Esophagus (tissue), 2 donors: ENCODE measurements at regions not wholly inside any gene's neighbourhood (a gene's known extent, or its start where the extent isn't known, plus 50 kb on each side); places are given as distances from the start of the nearest gene placed in this dataset.

Experiments used
- H3K27ac ChIP-seq, 2 donors: one replicate each; pipeline ENCODE4 v1.5.1; 2013; ENCODE audit warnings: low read depth in 2 of 2, mild to moderate bottlenecking in 2 of 2, inconsistent platforms in 1 of 2, low read length in 1 of 2, moderate library complexity in 1 of 2
- H3K27me3 ChIP-seq, 2 donors: one replicate each; pipeline ENCODE4 v1.6.1; 2013; ENCODE audit warnings: low read length in 2 of 2, control low read depth in 1 of 2, mild to moderate bottlenecking in 1 of 2; ENCODE audit not compliant: insufficient read depth in 2 of 2, control insufficient read depth in 1 of 2
- H3K36me3 ChIP-seq, 2 donors: one replicate each; pipeline ENCODE4 v1.6.1; 2013; ENCODE audit warnings: low read length in 1 of 2; ENCODE audit not compliant: control insufficient read depth in 2 of 2, insufficient read depth in 2 of 2
- H3K4me1 ChIP-seq, 2 donors: one replicate each; pipeline ENCODE4 v1.6.1; 2013; ENCODE audit warnings: low read length in 1 of 2; ENCODE audit not compliant: control insufficient read depth in 2 of 2, insufficient read depth in 2 of 2
- H3K4me3 ChIP-seq, 2 donors: one replicate each; pipeline ENCODE4 v1.5.1; 2013; ENCODE audit warnings: low read length in 2 of 2, mild to moderate bottlenecking in 2 of 2, low read depth in 1 of 2, moderate library complexity in 1 of 2
- H3K9me3 ChIP-seq, 2 donors: one replicate each; pipeline ENCODE4 v1.6.1; 2013; ENCODE audit warnings: mild to moderate bottlenecking in 2 of 2, low read depth in 1 of 2, low read length in 1 of 2, moderate library complexity in 1 of 2; ENCODE audit not compliant: control insufficient read depth in 2 of 2, insufficient read depth in 1 of 2
- WGBS, 2 donors: extraction: QIAGEN DNeasy Blood & Tissue Kit; methylation state at CpG; one replicate each; pipeline ENCODE4 v1.1.7; 2013; 5-methylcytosine and 5-hydroxymethylcytosine counted together
- donor health status: healthy with polysubstance abuse.
- donor health status: Bipolar disorder and iron deficiency.

GRCh38 chr6:18584372-18584771 is 197.2 kb downstream of the RNF144B start:
- Histone ChIP-seq H3K27ac (no peak overlapping the region), H3K4me3 (no peak overlapping the region), H3K36me3 (no peaks in the 10 kb centered on the region), H3K9me3 (no peaks in the 10 kb centered on the region), H3K27me3 (no peaks in the 10 kb centered on the region), H3K4me1 (no peaks in the 10 kb centered on the region)
- 81 to 85% methylated on average over 4 of the region's 4 CpGs for WGBS, 2 donors

DNA sequence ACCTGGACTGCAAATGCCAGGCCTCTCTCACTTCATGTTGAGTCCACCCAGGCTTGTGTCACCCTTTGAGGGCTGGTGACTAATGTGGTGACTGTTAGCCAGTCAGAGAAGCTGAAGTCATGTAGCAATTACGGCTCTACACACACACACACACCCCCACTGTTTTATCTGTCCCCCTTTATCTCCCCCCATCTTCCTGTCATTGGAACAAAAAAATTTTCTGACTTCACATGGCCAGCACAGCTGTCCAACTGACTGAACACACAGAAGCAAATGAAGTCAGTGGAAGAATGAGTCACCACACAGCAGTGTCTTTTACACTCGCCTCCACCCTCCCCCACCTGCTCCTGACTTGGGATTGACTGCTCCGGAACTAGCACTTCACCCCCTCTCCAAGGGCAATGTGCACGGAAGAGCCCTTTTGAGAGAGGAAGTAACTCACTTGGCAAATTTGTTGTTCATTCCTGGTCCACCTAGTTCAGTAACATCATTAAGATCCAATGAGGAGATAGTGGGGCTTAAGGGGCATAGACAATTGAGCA is 198.0 kb downstream of the RNF144B start:
- no peaks in the 10 kb centered on the region for H3K4me1 ChIP-seq
- H3K4me3 ChIP-seq: no peak overlapping the region
- 40 to 52% methylated on average over 4 of the region's 4 CpGs for WGBS, 2 donors
- H3K27ac ChIP-seq: no peak overlapping the region
- H3K36me3 ChIP-seq: no peaks in the 10 kb centered on the region
- H3K9me3 ChIP-seq: no peaks in the 10 kb centered on the region
- no peaks in the 10 kb centered on the region for H3K27me3 ChIP-seq

- no peak overlapping the region for H3K4me3 ChIP-seq
- no peaks in the 10 kb centered on the region for H3K9me3 ChIP-seq
- H3K27ac ChIP-seq: no peak overlapping the region
- H3K27me3 ChIP-seq: no peaks in the 10 kb centered on the region
- no peaks in the 10 kb centered on the region for H3K36me3 ChIP-seq
- 89 to 95% methylated on average over 8 of the region's 8 CpGs for WGBS, 2 donors
- H3K4me1 ChIP-seq: no peaks in the 10 kb centered on the region
Observed at GRCh38 chr6:18586133-18586532, 199.0 kb downstream of the RNF144B start.

DNA sequence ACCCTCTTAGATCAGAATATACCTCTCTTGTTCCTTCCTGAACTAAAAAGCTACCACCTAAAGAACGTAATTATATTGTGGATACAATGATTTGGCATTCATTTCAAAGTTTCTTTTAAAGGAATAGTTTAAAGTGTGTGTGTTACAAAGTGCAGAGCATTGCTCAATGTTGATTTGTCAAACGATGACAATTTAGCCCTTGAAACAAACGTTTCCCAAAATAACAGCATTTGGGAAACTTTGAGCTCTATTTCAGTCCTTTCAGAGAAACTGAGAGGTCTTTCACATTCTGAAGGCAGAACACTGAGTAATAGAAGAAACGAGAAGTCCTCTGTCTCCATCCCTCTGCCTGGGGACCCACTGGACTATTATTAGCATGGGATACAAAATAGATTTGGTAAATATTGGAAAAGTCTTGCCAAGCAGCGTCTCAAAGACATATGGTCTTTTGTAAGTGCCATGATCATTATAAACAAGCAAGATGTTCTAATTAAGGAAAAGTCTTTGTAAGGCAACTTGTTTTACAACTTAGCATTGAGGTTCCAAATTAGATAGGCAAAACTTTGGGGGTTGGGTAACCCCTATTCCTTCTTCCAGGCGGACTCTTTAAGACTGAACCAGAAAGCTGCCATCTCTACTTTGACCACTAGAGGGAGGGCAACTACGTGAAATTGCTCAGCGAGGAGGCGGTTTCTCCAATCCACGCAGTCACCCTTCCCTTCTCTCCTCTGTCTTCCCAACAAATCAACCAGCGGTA is 208.8 kb downstream of the RNF144B start:
- no peak overlapping the region for H3K4me3 ChIP-seq
- H3K27ac ChIP-seq: no peak overlapping the region
- no peaks in the 10 kb centered on the region for H3K27me3 ChIP-seq
- WGBS, 2 donors: 22 to 23% methylated on average over 11 of the region's 11 CpGs
- H3K4me1 ChIP-seq: no peaks in the 10 kb centered on the region
- no peaks in the 10 kb centered on the region for H3K36me3 ChIP-seq
- no peaks in the 10 kb centered on the region for H3K9me3 ChIP-seq

DNA sequence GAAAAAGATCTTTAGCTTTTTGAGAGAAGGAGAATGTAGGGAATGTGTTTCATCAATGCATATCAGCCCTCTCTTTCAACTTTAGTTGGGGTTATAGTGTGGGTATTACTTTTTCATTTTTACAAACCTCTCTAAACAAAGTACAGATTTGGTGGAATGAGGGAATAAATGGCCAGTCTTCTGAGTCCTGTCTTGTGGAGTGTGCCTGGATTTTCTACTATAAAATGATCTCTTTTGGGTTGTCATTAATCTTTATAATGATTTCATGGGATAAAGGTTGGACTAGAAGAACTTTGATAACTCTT is 209.3 kb downstream of the RNF144B start:
- Histone ChIP-seq H3K27me3 (no peaks in the 10 kb centered on the region), H3K4me3 (no peak overlapping the region), H3K27ac (no peak overlapping the region), H3K4me1 (no peaks in the 10 kb centered on the region), H3K9me3 (no peaks in the 10 kb centered on the region), H3K36me3 (no peaks in the 10 kb centered on the region)

GRCh38 chr6:18598551-18599264 is 211.6 kb downstream of the RNF144B start:
- no peaks in the 10 kb centered on the region for H3K27me3 ChIP-seq
- H3K27ac ChIP-seq: no peak overlapping the region
- no peak overlapping the region for H3K4me3 ChIP-seq
- H3K36me3 ChIP-seq: no peaks in the 10 kb centered on the region
- H3K9me3 ChIP-seq: no peaks in the 10 kb centered on the region
- WGBS, 2 donors: 52 to 62% methylated on average over 4 of the region's 4 CpGs
- H3K4me1 ChIP-seq: no peaks in the 10 kb centered on the region

GRCh38 chr6:18600255-18600654 is 213.1 kb downstream of the RNF144B start:
- Histone ChIP-seq H3K4me1 (no peaks in the 10 kb centered on the region), H3K36me3 (no peaks in the 10 kb centered on the region), H3K27ac (no peak overlapping the region), H3K9me3 (no peaks in the 10 kb centered on the region), H3K4me3 (no peak overlapping the region), H3K27me3 (no peaks in the 10 kb centered on the region)
- 51 to 71% methylated on average over 2 of the region's 2 CpGs for WGBS, 2 donors

DNA sequence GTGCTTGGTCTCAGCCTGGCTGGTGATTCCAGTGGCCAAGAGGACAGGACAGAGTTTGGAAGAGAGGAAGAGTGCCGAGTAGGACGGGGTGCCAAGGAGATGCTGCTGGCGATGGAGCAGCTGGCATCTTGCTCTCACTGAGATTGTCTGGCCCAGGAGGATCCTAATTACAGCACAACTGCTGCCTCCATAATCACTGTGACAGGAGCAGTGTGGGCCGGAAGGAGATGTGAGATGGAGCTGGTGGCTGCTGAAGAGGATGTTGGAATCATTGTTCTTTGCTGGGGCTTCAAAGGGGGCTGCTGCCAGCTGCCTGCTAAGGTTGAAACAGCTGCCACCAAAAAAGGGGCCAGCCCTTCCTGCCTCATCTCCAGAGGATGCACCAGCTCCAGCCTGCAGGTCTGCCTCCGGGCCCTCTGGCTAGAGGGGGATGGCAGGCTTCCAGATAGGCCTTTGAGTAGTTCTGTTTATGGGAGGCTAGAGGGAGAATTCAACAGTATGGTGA is 214.4 kb downstream of the RNF144B start:
- H3K4me3 ChIP-seq: no peak overlapping the region
- no peaks in the 10 kb centered on the region for H3K9me3 ChIP-seq
- H3K27ac ChIP-seq: no peak overlapping the region
- H3K27me3 ChIP-seq: no peaks in the 10 kb centered on the region
- H3K36me3 ChIP-seq: no peaks in the 10 kb centered on the region
- no peaks in the 10 kb centered on the region for H3K4me1 ChIP-seq
- 80 to 81% methylated on average over 5 of the region's 5 CpGs for WGBS, 2 donors

- no peaks in the 10 kb centered on the region for H3K36me3 ChIP-seq
- 83 to 93% methylated on average over 2 of the region's 2 CpGs for WGBS, 2 donors
- H3K4me1 ChIP-seq: no peaks in the 10 kb centered on the region
- H3K4me3 ChIP-seq: no peak overlapping the region
- no peaks in the 10 kb centered on the region for H3K9me3 ChIP-seq
- H3K27me3 ChIP-seq: no peaks in the 10 kb centered on the region
- H3K27ac ChIP-seq: no peak overlapping the region
Observed at GRCh38 chr6:18602931-18603330, 215.8 kb downstream of the RNF144B start.
